Pancreas (tissue), 10 donors: ENCODE measurements at regions not wholly inside any gene's neighbourhood (a gene's known extent, or its start where the extent isn't known, plus 50 kb on each side); places are given as distances from the start of the nearest gene placed in this dataset.
"Not testable (repeated sequence)": the region's sequence is repeated elsewhere in the genome, so short reads cannot be mapped to it uniquely, and the experiment has no call there.

ENCODE experiments used
- ATAC-seq, 4 donors: fragments of 200-7000 bp; cut with Tn5 transposase; one replicate each; pipeline versions ENCODE4 v1.8.0 to v1.9.1; 2020; ENCODE audit warnings: mild to moderate bottlenecking in 4 of 4, moderate library complexity in 4 of 4
- DNase-seq, 6 donors: peaks; one replicate each; pipeline ENCODE4 v3.0.0-alpha.2; 2020
- FAIRE-seq: peaks from 2 replicates; lab custom pipeline; 2012; peaks lifted over from hg19 to GRCh38; lab: Jason Lieb, UNC
- H3K27ac ChIP-seq, 4 donors: fragments of 200-600 bp; sonication (generic); 1 replicate in 3 of 4; 2 replicates in 1 of 4; pipeline versions ENCODE4 v1.5.0 to v1.8.0; 2020
- H3K27me3 ChIP-seq, 4 donors: fragments of 200-600 bp; one replicate each; pipeline ENCODE4 v1.8.0; 2021
- H3K36me3 ChIP-seq, 3 donors: fragments of 200-600 bp; sonication (generic) in 1 of 3; one replicate each; pipeline versions ENCODE4 v1.5.0 to v1.8.0; 2020 to 2021
- H3K4me1 ChIP-seq, 3 donors: fragments of 200-600 bp; one replicate each; pipeline ENCODE4 v1.8.0; 2021
- H3K4me3 ChIP-seq, 4 donors: fragments of 200-600 bp; sonication (generic) in 2 of 4; one replicate each; pipeline versions ENCODE4 v1.5.0 to v1.8.0; 2020 to 2021
- H3K9me3 ChIP-seq, 4 donors: fragments of 200-600 bp; one replicate each; pipeline ENCODE4 v1.8.0; 2021
- CTCF ChIP-seq, 4 donors: fragments of 200-600 bp; sonication (generic) in 3 of 4; IDR thresholded peaks; one replicate each; pipeline versions ENCODE4 v1.5.0 to v1.8.0; 2021; ENCODE audit warnings: antibody characterized with exemption in 4 of 4
- WGBS, 2 donors: extraction: QIAGEN DNeasy Blood & Tissue Kit; methylation state at CpG; one replicate each; pipeline ENCODE4 v1.1.7; 2013; 5-methylcytosine and 5-hydroxymethylcytosine counted together
- intact Hi-C, 3 donors: fragments of 100-400 bp; cut with DNase I; formaldehyde crosslinking; loops; one replicate each; pipeline versions ENCODE4 v1.11.1 to v1.14.2; 2022
- donor health status: healthy with polysubstance abuse.
- donor health status: DM: no; HTN: no; CAD: no; lungs with moderate emphysema.
- donor health status: DM: no; HTN: no; CAD: no.
- donor health status: control.
- donor health status: control.
- donor health status: Bipolar disorder and iron deficiency.
- donor health status: DM: yes; HTN: yes; CAD: no.
- donor health status: DM: no; HTN: no; CAD: no.
- donor health status: DM: no; HTN: no; CAD: no.
- donor health status: DM: yes; HTN: yes; CAD: no.

GRCh38 chr15:69876064-69876940 is 221.4 kb downstream of the TLE3 start:
- FAIRE-seq: no peak
- DNase-seq: no peak
- 75 to 77% methylated on average over 31 of the region's 31 CpGs for WGBS, 2 donors

GRCh38 chr15:69879963-69880362 is 217.8 kb downstream of the TLE3 start:
- H3K4me3 ChIP-seq, DNase-seq, H3K4me1 ChIP-seq, H3K9me3 ChIP-seq, ATAC-seq, intact Hi-C loops, H3K27ac ChIP-seq, H3K27me3 ChIP-seq, H3K36me3 ChIP-seq, FAIRE-seq: not testable (repeated sequence)
- 98 to 100% methylated on average over 1 of the region's 1 CpG for WGBS, 2 donors

More at GRCh38 chr15:69876064-69876940, 221.4 kb downstream of the TLE3 start:
- no peaks in the 10 kb centered on the region for H3K27me3 ChIP-seq
- H3K36me3 ChIP-seq: no peaks in the 10 kb centered on the region
- no peaks in the 10 kb centered on the region for H3K9me3 ChIP-seq
- H3K4me3 ChIP-seq: no peak overlapping the region
- ATAC-seq: no peak
- H3K27ac ChIP-seq: no peak overlapping the region
- no peaks in the 10 kb centered on the region for H3K4me1 ChIP-seq
- intact Hi-C loops: no loop called here
- no peak for TF ChIP-seq CTCF (IDR thresholded peaks at IDR 0.05)

DNA sequence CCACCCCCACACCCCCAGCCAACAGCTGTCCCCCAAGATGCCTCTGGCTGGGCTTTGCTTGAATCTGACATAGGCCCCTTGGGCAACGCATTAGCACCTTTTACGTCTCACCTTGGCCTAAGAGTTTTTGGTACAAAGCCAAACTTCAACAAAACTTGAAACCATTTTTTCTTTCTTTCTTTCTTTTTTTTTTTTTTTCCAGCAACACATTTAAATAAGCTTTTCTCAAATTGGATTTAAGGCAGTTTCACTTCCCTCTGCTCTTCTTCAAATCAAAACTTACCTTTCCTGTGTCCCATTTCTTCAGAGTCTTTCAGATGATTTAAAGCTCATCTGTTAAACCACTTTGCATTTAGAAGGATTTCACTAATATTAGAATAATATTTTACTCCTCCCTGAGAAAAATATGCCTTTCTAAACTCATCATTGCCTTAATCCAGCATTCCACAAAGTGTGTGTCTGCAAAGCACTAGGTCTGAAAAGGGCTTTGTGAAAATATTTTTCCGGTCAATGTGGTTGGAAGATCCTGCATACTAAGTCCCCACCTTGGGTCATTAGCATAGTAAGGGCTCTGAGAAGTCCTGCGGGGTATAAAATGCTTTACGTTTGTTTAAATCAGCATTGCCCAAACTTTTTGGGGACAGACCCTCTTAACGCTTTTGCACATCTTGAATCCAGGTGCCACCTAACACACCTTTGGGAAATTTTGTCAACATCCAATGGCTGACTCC is 217.0 kb downstream of the TLE3 start:
- no peak for ATAC-seq
- no peak overlapping the region for H3K4me3 ChIP-seq
- H3K27me3 ChIP-seq: no peaks in the 10 kb centered on the region
- no peak overlapping the region for H3K27ac ChIP-seq
- H3K4me1 ChIP-seq: no peaks in the 10 kb centered on the region
- WGBS, 2 donors: 85 to 90% methylated on average over 6 of the region's 6 CpGs
- H3K9me3 ChIP-seq: no peaks in the 10 kb centered on the region
- no peaks in the 10 kb centered on the region for H3K36me3 ChIP-seq
- FAIRE-seq: no peak
- intact Hi-C loops: no loop called here
- no peak for TF ChIP-seq CTCF (IDR thresholded peaks at IDR 0.05)
- DNase-seq: no peak

GRCh38 chr15:69881302-69881670 is 216.4 kb downstream of the TLE3 start:
- H3K36me3 ChIP-seq: no peaks in the 10 kb centered on the region
- DNase-seq (no peak), FAIRE-seq (no peak), ATAC-seq (no peak)
- H3K4me1 ChIP-seq: no peaks in the 10 kb centered on the region
- no peaks in the 10 kb centered on the region for H3K9me3 ChIP-seq
- peaks cover 0 to 4% (median 0%) of the 10 kb centered on the region in 4 donors for H3K27me3 ChIP-seq
- no peak for TF ChIP-seq CTCF (IDR thresholded peaks at IDR 0.05)
- no peak overlapping the region for H3K27ac ChIP-seq
- no peak overlapping the region for H3K4me3 ChIP-seq
- 63 to 65% methylated on average over 4 of the region's 4 CpGs for WGBS, 2 donors
- intact Hi-C loops: no loop called here

- H3K27me3 ChIP-seq: peaks cover 0 to 6% (median 0%) of the 10 kb centered on the region in 4 donors
- FAIRE-seq (no peak), DNase-seq (no peak), ATAC-seq (no peak)
- H3K4me1 ChIP-seq: no peaks in the 10 kb centered on the region
- H3K4me3 ChIP-seq: no peak overlapping the region
- no peaks in the 10 kb centered on the region for H3K36me3 ChIP-seq
- intact Hi-C loops: no loop called here
- no peak overlapping the region for H3K27ac ChIP-seq
- no peaks in the 10 kb centered on the region for H3K9me3 ChIP-seq
- 59 to 65% methylated on average over 10 of the region's 10 CpGs for WGBS, 2 donors
- TF ChIP-seq CTCF (IDR thresholded peaks at IDR 0.05): no peak
Observed at GRCh38 chr15:69881766-69882165, 216.0 kb downstream of the TLE3 start.
